Panc1 (cell line): ENCODE measurements at regions not wholly inside any gene's neighbourhood (a gene's known extent, or its start where the extent isn't known, plus 50 kb on each side); places are given as distances from the start of the nearest gene placed in this dataset.

Source experiments
- ATAC-seq: fragments of 200-7000 bp; cut with Tn5 transposase; 2 replicates; pipeline ENCODE4 v1.9.1; 2020; ENCODE audit warnings: mild to moderate bottlenecking, moderate library complexity
- BruUV-seq: library from RNA; stranded (reverse); fragments of 400-500 nt; replicated peaks from 2 replicates; lab custom pipeline; 2021; lab: Mats Ljungman, UMichigan
- CTCF ChIA-PET: fragments of 300-600 bp; sonication (Branson Sonifier 250); formaldehyde crosslinking; loops from one replicate; lab custom pipeline; 2022; ENCODE audit warnings: antibody characterized with exemption; lab: Charles Lee
- POLR2A ChIA-PET: fragments of 300-600 bp; sonication (Branson Sonifier 250); formaldehyde crosslinking; loops from one replicate; lab custom pipeline; 2022; ENCODE audit warnings: antibody characterized with exemption; lab: Charles Lee
- DNase-seq: peaks from one replicate; pipeline ENCODE4 v3.0.0-alpha.2; 2010; ENCODE audit warnings: low read depth, low spot score
- H3K27ac ChIP-seq: 2 replicates; pipeline ENCODE4 v1.5.1; 2011; ENCODE audit warnings: mild to moderate bottlenecking, low read length, inconsistent platforms
- H3K27me3 ChIP-seq: fragments of 200-500 bp; sonication (Bioruptor generic); 2 replicates; pipeline ENCODE4 v1.6.0; 2014; ENCODE audit warnings: low read length, inconsistent platforms; ENCODE audit not compliant: control insufficient read depth, insufficient read depth
- H3K36me3 ChIP-seq: fragments of 200-500 bp; sonication (Bioruptor generic); 2 replicates; pipeline ENCODE4 v1.5.1; 2014; ENCODE audit warnings: inconsistent platforms, mild to moderate bottlenecking, low read length, moderate library complexity; ENCODE audit not compliant: control insufficient read depth, insufficient read depth
- H3K4me1 ChIP-seq: 2 replicates; pipeline ENCODE4 v1.5.1; 2011; ENCODE audit warnings: inconsistent platforms, mild to moderate bottlenecking, low read length, moderate library complexity; ENCODE audit not compliant: control insufficient read depth, insufficient read depth
- H3K4me3 ChIP-seq, 2 experiments: 2 replicates each; pipeline ENCODE4 v1.5.1; 2011 to 2012; ENCODE audit warnings: low read depth in 2 of 2, low read length in 2 of 2, mild to moderate bottlenecking in 2 of 2, inconsistent platforms in 1 of 2, moderate library complexity in 1 of 2
- H3K9me3 ChIP-seq: fragments of 200-500 bp; sonication (Bioruptor generic); 2 replicates; pipeline ENCODE4 v1.5.1; 2014; ENCODE audit warnings: low read depth, mild to moderate bottlenecking, inconsistent platforms, low read length, moderate library complexity; ENCODE audit not compliant: control insufficient read depth, insufficient read depth
- POLR2AphosphoS5 ChIP-seq: IDR thresholded peaks from 2 replicates; pipeline ENCODE4 v1.6.1; 2012; ENCODE audit warnings: mild to moderate bottlenecking, low read depth, low read length, moderate library complexity
- SIN3A ChIP-seq: IDR thresholded peaks from 2 replicates; pipeline ENCODE4 v1.6.1; 2012; ENCODE audit warnings: low read depth, mild to moderate bottlenecking, low read length, moderate library complexity, borderline replicate concordance; ENCODE audit not compliant: insufficient read depth
- TCF7L2 ChIP-seq: IDR thresholded peaks from 2 replicates; pipeline ENCODE4 v1.6.1; 2011; ENCODE audit warnings: mild to moderate bottlenecking, low read depth, low read length, inconsistent platforms
- in situ Hi-C: cut with HindIII; loops from 2 replicates; pipeline ENCODE4 v1.10.0; 2016; ENCODE audit warnings: low sequenced_read_pairs, low pct_unique_long_range_greater_than_20kb
- intact Hi-C: fragments of 100-400 bp; cut with micrococcal nuclease; formaldehyde crosslinking; loops from one replicate; pipeline ENCODE4 v1.10.0; 2022; ENCODE audit not compliant: unreplicated experiment
- TF ChIP-seq, protein P1 (sequence below): fragments of 450-650 bp; IDR thresholded peaks from 2 replicates; pipeline ENCODE4 v1.5.1; 2017; ENCODE audit warnings: mild to moderate bottlenecking
- TF ChIP-seq, protein P2 (sequence below), 2 experiments: IDR thresholded peaks; 2 replicates each; pipeline ENCODE4 v1.6.1; 2011 to 2012; ENCODE audit warnings: low read depth in 2 of 2, control low read depth in 1 of 2, low read length in 1 of 2, mild to moderate bottlenecking in 1 of 2, moderate library complexity in 1 of 2; ENCODE audit not compliant: insufficient read depth in 1 of 2

DNA sequence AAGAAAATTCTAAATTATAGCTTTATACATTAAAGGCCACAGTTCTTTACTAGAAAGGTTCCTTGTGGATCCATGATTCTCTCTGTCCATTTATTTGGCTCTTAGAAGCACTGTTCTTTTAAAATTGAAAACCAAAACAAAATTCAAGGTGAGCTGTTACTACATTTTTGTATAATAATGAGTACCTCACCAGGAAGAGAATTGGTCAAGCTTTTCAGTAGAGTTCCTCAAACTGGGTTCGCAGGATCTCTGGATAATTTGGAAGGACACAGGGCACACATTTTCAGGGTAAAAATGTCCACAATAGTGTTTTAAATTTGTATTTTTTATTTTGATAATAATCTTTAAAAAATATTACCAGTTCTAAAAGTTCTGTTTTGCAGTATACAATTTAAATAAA lies 93.0 kb downstream of the PPP1R3A start:
- TF ChIP-seq, protein P1, sequence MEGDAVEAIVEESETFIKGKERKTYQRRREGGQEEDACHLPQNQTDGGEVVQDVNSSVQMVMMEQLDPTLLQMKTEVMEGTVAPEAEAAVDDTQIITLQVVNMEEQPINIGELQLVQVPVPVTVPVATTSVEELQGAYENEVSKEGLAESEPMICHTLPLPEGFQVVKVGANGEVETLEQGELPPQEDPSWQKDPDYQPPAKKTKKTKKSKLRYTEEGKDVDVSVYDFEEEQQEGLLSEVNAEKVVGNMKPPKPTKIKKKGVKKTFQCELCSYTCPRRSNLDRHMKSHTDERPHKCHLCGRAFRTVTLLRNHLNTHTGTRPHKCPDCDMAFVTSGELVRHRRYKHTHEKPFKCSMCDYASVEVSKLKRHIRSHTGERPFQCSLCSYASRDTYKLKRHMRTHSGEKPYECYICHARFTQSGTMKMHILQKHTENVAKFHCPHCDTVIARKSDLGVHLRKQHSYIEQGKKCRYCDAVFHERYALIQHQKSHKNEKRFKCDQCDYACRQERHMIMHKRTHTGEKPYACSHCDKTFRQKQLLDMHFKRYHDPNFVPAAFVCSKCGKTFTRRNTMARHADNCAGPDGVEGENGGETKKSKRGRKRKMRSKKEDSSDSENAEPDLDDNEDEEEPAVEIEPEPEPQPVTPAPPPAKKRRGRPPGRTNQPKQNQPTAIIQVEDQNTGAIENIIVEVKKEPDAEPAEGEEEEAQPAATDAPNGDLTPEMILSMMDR = no peak
- TF ChIP-seq SIN3A (no peak), POLR2AphosphoS5 (no peak), TCF7L2 (no peak)
- TF ChIP-seq, protein P2, sequence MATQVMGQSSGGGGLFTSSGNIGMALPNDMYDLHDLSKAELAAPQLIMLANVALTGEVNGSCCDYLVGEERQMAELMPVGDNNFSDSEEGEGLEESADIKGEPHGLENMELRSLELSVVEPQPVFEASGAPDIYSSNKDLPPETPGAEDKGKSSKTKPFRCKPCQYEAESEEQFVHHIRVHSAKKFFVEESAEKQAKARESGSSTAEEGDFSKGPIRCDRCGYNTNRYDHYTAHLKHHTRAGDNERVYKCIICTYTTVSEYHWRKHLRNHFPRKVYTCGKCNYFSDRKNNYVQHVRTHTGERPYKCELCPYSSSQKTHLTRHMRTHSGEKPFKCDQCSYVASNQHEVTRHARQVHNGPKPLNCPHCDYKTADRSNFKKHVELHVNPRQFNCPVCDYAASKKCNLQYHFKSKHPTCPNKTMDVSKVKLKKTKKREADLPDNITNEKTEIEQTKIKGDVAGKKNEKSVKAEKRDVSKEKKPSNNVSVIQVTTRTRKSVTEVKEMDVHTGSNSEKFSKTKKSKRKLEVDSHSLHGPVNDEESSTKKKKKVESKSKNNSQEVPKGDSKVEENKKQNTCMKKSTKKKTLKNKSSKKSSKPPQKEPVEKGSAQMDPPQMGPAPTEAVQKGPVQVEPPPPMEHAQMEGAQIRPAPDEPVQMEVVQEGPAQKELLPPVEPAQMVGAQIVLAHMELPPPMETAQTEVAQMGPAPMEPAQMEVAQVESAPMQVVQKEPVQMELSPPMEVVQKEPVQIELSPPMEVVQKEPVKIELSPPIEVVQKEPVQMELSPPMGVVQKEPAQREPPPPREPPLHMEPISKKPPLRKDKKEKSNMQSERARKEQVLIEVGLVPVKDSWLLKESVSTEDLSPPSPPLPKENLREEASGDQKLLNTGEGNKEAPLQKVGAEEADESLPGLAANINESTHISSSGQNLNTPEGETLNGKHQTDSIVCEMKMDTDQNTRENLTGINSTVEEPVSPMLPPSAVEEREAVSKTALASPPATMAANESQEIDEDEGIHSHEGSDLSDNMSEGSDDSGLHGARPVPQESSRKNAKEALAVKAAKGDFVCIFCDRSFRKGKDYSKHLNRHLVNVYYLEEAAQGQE (IDR thresholded peaks at IDR 0.05; ENCODE audit: insufficient read depth in 1 of 2, low read depth in 2 of 2, low read length in 1 of 2) = no peak
- in situ Hi-C loops (no loop called here), intact Hi-C loops (no loop called here)
- Histone ChIP-seq H3K36me3 (no peaks in the 10 kb centered on the region), H3K9me3 (no peaks in the 10 kb centered on the region), H3K27me3 (no peaks in the 10 kb centered on the region), H3K4me1 (no peaks in the 10 kb centered on the region), H3K27ac (no peak overlapping the region), H3K4me3 (no peak overlapping the region)
- no TSS peak for BruUV-seq
- POLR2A ChIA-PET = interaction anchor here (0.6 kb wide), 1 partner anchor 152 kb away, joined by 3 read pairs; no protein-coding TSS in a partner anchor
- ATAC-seq (no peak), DNase-seq (no peak)
- CTCF ChIA-PET = no interaction called here

GRCh38 chr7:113824117-113824823 lies 94.5 kb downstream of the PPP1R3A start:
- intact Hi-C loops (no loop called here), in situ Hi-C loops (no loop called here)
- ATAC-seq = no peak
- BruUV-seq = no TSS peak
- H3K27me3 ChIP-seq = no peaks in the 10 kb centered on the region
- H3K36me3 ChIP-seq = no peaks in the 10 kb centered on the region
- H3K4me3 ChIP-seq = no peak overlapping the region
- DNase-seq = no peak
- H3K4me1 ChIP-seq = no peaks in the 10 kb centered on the region
- TF ChIP-seq SIN3A = no peak
- no peak for TF ChIP-seq POLR2AphosphoS5
- TF ChIP-seq TCF7L2 = no peak
- TF ChIP-seq, protein P2 (IDR thresholded peaks at IDR 0.05; ENCODE audit: insufficient read depth in 1 of 2, low read depth in 2 of 2, low read length in 1 of 2) = no peak
- TF ChIP-seq, protein P1 = no peak
- ChIA-PET POLR2A (no interaction called here), CTCF (no interaction called here)
- H3K27ac ChIP-seq = no peak overlapping the region
- no peaks in the 10 kb centered on the region for H3K9me3 ChIP-seq
